ENCODE measurements at regions not wholly inside any gene's neighbourhood (a gene's known extent, or its start where the extent isn't known, plus 50 kb on each side); places are given as distances from the start of the nearest gene placed in this dataset.

DNA sequence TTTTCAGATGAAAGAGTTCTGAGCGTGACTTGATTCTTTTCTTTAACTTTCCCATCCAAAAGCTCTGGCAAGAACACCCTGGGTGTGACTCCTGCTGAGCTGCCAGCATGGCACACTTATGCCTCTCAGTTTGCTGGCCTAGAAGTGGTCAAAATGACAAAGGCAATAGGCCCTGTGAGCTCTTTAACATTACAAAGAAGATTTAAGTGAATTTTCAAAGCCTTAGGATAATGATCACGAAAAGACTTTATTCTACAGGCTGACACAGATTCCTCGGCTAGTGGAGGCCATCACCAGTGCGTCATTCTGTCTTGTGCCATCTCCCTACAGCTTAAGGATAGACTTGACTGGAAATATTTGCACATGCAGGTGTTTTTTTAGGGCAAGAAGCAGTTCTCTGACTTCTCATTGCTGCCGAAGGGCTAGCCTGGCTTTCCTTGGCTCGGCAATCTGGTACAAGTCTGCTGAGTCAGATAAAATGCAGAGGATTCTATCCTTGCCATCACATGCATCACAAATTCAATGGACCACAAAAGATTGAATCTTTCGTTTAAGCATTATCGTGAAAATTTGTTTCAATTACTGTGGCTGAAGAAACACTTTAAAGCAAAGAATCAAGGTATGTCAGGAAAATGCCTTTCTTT, 311.5 kb downstream of the COX7C start:
- DNase-seq = no peak
- intact Hi-C loops (cut with DNase I) = no loop called here

DNA sequence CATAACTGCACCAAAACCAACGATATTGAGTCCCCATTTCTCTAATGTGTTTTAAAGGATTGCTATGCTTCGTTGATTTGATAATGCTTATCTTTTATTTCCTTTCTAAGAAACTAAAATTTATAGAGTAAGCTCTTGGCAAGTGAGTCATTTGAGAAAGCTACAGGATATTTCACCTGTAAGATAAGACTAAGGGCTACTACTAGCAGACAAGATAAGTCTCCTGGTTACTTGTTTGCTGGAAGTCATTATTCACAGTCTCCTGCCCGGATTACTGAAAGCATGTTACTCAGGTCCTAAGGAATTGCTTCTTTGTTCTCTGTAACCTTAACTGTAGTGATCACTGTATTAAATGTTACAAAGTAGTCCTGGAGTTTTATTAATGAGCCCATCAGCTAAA, 315.9 kb upstream of the RASA1 start:
- no peak for DNase-seq
- intact Hi-C loops (cut with DNase I) = no loop called here

DNA sequence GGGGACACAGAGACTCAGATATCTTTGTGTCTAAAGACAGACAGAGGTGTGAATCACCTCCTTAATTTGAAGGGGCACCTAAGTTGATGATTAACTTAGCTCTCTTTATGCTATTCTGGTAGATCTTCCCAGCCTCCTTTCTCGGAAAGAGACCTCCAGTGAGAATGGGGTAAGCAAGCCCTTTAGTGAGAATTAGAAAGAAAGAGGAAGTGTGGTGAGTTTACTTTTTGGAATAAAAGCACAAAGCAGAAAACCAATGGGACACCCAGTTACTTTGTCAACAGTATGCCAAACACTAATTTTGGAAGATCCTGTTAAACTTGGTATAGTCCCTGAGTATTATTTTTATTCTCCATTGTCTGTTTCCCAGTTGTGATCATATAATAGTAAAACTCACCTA, 302.8 kb upstream of the RASA1 start:
- no peak for DNase-seq
- intact Hi-C loops (cut with DNase I) = no loop called here

DNA sequence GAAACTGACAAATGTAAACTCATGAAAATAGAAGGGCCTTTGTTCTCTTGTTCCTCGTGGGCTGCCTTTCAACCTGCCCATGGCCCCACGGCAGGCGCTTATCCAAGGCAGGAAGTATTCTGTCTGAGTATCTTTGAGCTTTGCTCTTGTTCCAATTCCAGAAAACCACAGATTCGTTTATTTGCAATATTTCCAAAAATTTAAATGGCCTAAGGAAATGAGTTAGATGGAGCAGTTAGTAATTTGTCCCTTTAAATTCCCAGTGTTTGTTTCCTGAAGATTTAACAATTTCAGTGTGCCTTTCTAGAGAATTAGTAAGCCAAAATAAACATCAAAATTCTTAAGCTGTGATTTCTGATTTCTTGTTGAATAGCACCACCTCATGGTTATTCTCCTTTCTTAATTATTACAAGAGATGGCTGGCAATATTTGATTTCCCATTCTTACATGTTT, 299.4 kb upstream of the RASA1 start:
- intact Hi-C loops (cut with DNase I) = no loop called here

DNA sequence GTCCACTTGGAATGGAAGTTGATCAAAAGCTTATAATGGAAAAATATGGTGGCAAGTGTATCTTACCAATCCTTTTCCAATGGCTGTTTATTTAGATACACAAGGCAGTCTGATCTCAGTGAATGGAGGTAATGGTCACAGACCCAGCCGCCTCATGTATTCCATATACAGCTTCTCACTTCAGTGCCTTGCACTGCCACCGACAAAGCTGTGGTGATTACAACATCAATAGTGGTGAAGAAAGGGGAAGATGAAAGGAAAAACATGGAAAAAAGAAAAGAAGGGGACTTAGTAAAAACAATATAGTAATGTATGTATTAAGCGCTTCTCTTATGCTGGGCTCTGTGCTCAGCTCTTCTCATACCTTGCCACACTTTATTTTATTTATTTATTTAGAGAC, 297.3 kb upstream of the RASA1 start:
- DNase-seq = no peak
- intact Hi-C loops (cut with DNase I) = loop anchor here (5.0 kb wide), 1 partner anchor 88 kb away; no protein-coding TSS in a partner anchor

More for the DNA sequence above, 299.4 kb upstream of the RASA1 start:
- DNase-seq = peak in 34 of 42 donors; percentile 2 to 48 (median 14)

DNA sequence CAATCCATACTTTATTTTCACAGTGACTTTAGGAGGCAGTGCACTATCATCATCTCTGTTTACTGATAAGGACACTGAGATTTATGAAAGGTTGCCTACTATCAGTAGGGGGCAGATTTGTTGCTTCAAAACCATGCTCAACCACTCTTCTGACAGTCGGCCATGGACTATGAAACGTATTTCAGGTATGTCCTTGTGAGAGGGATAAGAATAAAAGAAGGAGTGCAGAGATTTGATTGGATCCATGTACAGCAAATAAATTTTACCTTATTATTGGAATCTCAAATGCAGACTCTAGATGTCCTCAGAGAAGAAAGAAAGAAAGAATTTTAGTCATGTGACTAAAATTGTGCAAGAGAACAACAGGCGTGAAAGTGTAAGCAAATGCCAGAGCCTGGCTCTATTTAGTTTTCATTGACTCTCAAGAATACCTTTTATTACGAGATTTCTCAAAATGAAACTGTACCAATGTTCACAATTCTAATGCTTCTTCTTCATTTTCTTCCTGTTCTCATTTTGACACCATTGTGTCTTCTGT, 296.6 kb upstream of the RASA1 start:
- intact Hi-C loops (cut with DNase I) = loop anchor here (5.0 kb wide), 1 partner anchor 89 kb away; no protein-coding TSS in a partner anchor
- no peak for DNase-seq

DNA sequence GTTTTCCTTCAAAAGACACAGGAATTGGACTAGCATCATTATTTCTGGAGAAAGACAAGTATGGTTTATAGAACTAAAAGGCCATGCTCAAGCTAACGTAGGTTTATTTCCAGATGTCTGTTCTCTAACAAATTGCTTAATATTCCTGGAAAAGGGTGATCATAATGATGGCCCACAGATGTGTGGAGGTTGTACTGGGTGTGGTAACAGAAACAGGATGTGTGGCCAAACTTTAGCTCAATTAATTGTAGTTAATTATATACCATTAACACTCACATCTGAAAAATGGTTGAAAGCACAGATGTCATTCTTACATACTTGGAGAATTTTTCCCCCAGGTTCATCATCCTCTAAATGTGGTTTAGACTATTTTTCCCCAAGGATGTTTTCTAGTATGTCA, 292.7 kb upstream of the RASA1 start:
- intact Hi-C loops (cut with DNase I) = loop anchor here (5.0 kb wide), 1 partner anchor 93 kb away; no protein-coding TSS in a partner anchor

DNA sequence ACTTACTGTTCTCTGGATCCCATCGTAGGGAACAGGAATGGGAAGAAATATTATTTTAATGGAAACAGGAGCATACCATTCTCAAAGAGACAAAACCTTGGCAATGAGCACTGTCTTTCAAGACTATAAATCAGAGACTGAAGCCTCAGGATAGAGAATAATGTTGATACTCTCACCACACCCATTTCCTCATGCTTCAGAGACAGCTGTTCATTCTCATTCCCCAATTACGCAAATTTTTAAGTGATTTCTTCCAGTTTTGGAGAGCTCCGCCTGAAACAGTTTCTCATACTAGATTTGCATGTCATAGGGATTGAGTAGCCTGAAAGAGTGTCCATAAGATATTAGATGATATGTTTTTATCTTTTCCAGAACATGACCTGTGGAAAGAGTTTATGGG, 290.5 kb upstream of the RASA1 start:
- intact Hi-C loops (cut with DNase I) = no loop called here
- no peak for DNase-seq

More for the DNA sequence above, 292.7 kb upstream of the RASA1 start:
- no peak for DNase-seq

DNA sequence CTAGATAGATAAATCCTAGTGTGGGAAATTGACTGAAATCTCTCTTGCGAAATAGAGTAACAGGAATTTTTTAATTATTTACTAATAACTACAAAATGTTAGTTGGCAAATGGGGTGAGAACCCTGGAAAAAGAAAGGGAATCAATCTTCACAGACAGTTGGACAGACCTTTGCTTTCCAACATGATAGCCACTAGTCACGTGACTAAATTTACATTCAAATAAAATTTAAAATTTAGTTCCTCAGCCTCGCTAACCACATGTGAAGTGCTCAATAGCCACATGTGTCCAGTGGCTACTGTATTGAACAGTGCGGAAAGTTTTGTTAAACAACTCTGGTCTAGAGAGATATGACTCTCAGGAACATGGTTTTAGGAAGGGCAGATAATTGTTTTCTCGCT, 289.9 kb upstream of the RASA1 start:
- intact Hi-C loops (cut with DNase I) = no loop called here
- no peak for DNase-seq

DNA sequence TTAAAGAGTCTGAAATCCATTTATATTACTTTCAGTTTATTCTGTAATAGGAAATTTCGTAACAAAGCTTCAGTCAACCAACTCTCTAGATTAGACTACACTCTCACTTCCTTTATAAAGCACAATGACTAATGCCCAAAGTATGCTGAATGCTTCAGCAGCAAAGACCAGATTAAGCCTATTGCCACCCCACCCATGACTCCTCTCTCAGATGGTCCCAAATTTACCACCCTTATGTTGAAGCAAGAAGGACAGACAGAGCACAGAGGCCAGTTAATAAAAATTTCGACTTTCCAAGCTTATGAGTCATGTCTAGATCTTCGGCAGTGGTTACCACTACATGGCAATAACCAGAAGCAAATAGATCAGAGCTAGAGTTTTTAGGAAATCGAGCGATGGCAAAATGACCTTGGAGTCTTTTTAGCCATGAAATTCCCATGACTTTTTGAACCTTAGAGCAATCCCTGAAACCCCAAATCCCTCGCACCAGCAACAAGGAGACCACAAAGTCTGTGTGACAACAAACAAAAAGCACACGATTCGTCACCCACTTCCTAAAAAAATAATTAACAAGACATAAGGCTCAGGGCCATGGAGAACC, 287.8 kb upstream of the RASA1 start:
- no peak for DNase-seq
- intact Hi-C loops (cut with DNase I) = no loop called here

DNA sequence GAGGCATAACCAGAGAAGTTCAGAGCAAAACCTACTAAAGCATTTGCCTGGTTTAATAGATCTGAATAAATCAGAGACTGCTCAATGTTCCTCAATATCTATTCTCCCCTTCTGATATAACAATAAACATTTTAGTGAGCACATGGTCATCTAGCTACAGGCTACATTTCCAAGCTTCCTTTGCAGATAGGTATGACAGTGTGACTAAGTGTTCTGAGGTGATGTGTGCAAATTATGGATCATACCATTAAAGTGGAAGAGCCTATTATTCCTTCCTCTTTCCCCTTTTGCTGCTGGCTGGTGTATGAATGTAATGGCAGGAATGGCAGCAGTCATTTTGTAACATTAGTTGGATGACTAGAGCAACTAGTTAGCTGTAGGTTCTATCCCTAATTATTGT, 285.8 kb upstream of the RASA1 start:
- DNase-seq = no peak
- intact Hi-C loops (cut with DNase I) = no loop called here

DNA sequence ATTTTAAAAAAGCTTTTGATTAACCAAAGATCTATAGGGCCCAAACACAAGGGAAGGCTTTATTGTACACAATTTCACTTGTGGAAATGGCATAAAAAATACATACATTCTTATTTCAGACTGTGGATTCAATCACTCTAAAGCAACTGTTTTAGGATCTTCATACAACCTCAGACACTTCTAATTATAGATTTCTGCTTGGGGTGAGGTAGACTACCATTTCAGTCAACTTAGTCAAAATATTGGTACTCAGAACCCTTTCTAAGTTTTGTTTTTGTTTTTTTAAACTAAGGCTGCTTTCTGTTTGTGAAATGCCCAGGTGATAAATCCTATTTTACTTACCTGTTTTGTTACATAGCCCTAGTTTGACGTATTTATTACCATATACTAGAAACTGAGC, 284.5 kb upstream of the RASA1 start:
- intact Hi-C loops (cut with DNase I) = no loop called here
- DNase-seq = no peak

DNA sequence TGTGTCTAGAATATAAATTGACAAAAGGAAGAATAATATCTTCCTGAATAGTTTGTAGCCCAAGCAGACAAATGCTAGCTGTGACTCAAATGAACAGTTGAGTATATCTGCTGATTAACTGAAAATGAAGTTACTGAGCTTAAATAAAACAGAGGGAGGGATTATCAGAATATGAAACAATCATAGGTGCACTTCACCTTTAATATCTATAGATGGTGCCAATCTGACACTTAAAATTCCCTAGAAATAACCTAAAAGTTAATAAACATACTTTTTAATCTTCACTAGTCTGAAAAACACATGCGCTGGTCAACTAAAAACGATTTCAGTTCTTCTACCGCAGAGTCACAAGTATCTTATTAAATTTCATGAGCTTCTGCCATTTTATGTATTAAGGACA, 280.8 kb upstream of the RASA1 start:
- intact Hi-C loops (cut with DNase I) = no loop called here
- no peak for DNase-seq

DNA sequence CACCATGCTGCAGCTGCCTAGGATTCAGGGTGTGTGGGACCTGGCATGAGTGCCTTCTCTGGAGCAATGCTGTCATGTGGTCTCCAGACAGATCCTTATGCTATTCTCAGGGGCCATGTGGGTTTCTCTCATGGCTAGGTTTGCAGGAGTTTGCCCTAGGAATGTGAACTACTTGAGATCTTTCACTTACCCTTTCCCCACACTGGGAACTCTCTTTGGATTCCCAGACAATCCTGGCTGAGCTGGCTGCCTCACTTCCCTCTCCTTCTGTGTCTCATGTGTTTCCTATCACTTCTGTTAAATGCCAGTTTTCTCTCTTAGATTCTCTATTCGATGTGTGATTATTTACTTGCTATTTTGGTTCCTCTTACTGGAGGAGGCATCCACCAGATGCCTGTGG, 270.2 kb upstream of the RASA1 start:
- DNase-seq = no peak
- intact Hi-C loops (cut with DNase I) = no loop called here

DNA sequence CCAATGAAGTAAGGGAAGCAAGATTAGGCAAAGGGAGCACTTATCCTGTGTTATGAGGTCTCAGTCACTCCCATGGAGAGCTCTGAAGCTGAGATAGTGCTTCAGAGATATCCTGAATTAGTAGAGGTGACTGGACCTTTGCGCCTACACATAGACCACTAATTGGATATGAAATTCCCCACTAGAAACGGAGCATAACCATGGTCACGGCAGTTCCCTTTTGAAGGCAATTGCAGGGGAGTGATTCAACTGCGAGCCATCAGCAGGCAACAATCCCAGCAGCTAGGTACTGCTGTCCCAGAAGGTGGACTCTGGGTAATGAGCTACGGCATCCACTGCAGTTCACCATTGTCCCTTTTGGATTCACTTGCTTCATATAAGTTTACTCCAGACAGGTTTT, 267.7 kb upstream of the RASA1 start:
- no peak for DNase-seq
- intact Hi-C loops (cut with DNase I) = no loop called here

DNA sequence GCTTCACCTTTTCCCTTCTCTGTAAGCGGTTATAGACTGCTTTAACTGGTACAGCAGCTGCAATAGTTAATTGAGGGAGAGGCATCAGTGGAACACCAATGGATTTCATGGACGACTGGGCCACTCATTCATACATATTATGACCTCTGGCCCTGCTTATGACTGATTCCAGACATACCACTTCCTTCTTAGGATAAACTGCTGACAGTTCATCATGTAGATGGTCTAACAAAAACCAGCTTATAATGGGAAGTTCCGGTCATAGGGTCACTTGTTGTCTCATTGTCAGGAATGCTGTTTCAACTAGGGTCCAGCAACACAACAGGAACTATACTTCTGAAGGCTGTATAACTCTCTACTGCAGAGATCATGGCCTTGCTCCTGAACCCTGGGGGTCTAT, 265.2 kb upstream of the RASA1 start:
- intact Hi-C loops (cut with DNase I) = no loop called here
- no peak for DNase-seq

DNA sequence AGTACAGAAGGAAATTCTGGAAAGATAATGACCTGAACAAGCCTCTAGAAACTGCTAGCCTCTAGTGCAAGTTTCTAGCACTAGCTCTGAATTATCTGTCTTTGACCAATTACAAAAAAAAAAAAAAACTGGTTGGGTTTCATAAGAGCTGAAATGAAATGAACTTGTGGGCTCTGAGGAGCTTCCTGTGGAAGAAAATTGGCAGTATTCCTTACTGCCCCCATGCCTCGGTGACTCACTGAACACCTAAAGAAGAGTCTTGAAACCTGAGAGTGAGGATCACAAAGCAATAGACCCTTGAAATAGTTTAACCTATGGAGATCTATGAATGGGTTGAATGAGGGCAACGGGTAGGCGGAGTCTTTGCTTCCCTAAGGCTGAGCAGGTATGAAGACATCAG, 263.6 kb upstream of the RASA1 start:
- intact Hi-C loops (cut with DNase I) = no loop called here
- DNase-seq = no peak

DNA sequence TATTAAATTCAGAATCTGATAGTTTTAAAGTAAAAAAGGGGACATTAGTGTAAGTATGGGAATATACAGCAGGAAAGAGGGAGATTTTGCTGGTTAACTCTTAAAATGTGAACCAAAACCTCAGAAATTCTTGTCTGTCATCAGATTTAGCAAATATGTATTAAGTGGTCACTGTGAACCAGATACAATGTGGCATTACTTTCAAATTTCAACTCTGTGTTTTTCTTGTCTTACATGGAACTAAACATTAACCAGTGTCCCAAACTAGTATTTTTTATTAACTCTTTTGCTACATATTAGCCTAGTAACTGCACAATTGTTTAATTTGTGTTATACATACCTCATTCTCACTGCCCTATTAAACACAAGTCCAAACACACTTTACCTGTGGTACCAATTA, 259.9 kb upstream of the RASA1 start:
- intact Hi-C loops (cut with DNase I) = no loop called here
- no peak for DNase-seq

DNA sequence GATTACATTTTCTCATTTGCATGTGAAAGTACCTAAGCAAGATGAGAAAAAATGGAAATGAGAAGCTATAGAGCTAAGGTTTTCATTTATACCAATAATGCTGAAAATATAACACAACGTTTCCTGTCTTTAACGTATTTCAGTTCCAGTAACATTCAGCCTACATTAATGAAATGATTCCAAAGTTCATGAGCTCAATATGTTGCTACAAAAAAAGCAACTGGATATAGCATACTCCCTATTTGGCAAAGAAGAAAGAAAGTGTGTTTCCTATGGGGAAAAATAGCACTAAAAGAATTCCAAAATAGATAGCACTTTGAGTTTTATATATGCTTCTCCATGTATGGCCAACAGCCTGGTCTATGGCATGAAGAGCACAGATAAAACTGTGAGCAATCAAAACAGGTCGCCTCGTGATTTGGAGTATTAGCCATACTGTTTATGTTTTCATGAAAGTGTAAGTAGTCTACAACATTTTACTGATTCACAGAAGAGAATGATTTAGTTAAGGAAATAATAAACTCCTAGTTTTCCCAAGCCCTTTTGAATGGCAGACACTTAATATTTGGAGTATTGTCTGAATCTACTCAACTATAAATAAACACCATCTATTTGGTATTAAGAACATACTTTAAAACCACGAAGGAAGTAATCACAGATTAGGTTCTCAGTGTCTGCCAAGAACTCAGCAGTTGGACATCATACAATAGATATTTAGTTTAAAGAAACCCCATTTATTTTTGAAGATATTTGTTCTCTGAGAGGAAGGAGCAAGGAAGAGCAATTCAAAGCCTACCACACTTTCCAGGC, 258.7 kb upstream of the RASA1 start:
- DNase-seq = no peak
- intact Hi-C loops (cut with DNase I) = no loop called here

DNA sequence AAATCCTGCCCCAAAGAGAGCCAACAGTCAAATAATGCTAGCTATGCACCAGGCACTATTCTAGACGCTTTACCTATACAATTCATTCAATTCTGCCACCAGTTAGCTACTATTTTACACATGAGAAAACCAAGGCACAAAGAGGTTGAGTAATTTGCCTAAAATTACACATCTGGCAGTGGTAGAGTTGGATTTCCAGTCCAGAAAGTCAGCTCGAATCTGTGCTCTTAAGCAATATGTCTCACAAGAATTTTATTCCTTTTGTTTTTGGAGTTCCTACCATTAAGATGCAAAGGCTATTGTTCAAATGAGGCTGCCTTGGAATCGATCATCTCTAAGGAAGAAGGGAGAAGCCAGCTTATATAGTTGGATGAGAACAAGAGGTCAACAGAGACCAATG, 256.9 kb upstream of the RASA1 start:
- intact Hi-C loops (cut with DNase I) = no loop called here
- no peak for DNase-seq
